LNCaP clone FGC (cell line): ENCODE measurements at regions not wholly inside any gene's neighbourhood (a gene's known extent, or its start where the extent isn't known, plus 50 kb on each side); places are given as distances from the start of the nearest gene placed in this dataset.

Source experiments
- DNase-seq: peaks from one replicate; pipeline ENCODE4 v3.0.0-alpha.2; 2011; ENCODE audit warnings: low read depth
- H3K4me3 ChIP-seq: 2 replicates; pipeline ENCODE4 v1.5.1; 2011; ENCODE audit warnings: mild to moderate bottlenecking, low read depth, low read length, control low read depth
- CTCF ChIP-seq: IDR thresholded peaks from 2 replicates; pipeline ENCODE4 v1.5.1; 2012; ENCODE audit warnings: mild to moderate bottlenecking; ENCODE audit not compliant: control insufficient read depth, insufficient read depth; ENCODE audit errors: extremely low read depth

GRCh38 chr5:57695179-57695578 lies 212.6 kb upstream of the ACTBL2 start:
- DNase-seq = no peak
- TF ChIP-seq CTCF = no peak
- no peak overlapping the region for H3K4me3 ChIP-seq

GRCh38 chr5:57693488-57694305 lies 211.1 kb upstream of the ACTBL2 start:
- TF ChIP-seq CTCF = no peak
- no peak overlapping the region for H3K4me3 ChIP-seq
- DNase-seq = no peak

GRCh38 chr5:57692582-57693487 lies 210.2 kb upstream of the ACTBL2 start:
- no peak overlapping the region for H3K4me3 ChIP-seq
- no peak for TF ChIP-seq CTCF

GRCh38 chr5:57690724-57691123 lies 208.1 kb upstream of the ACTBL2 start:
- TF ChIP-seq CTCF = no peak
- H3K4me3 ChIP-seq = no peak overlapping the region

More at GRCh38 chr5:57692582-57693487, 210.2 kb upstream of the ACTBL2 start:
- DNase-seq = peak; percentile 46

GRCh38 chr5:57687596-57687995 lies 205.0 kb upstream of the ACTBL2 start:
- no peak overlapping the region for H3K4me3 ChIP-seq
- no peak for DNase-seq
- TF ChIP-seq CTCF = no peak

More at GRCh38 chr5:57690724-57691123, 208.1 kb upstream of the ACTBL2 start:
- no peak for DNase-seq

- no peak for TF ChIP-seq CTCF
- no peak overlapping the region for H3K4me3 ChIP-seq
- DNase-seq = no peak
Measured at GRCh38 chr5:57685516-57686255, 203.1 kb upstream of the ACTBL2 start.
